Body of pancreas (tissue), 4 donors: ENCODE measurements at regions not wholly inside any gene's neighbourhood (a gene's known extent, or its start where the extent isn't known, plus 50 kb on each side); places are given as distances from the start of the nearest gene placed in this dataset.
"Not testable (repeated sequence)": the region's sequence is repeated elsewhere in the genome, so short reads cannot be mapped to it uniquely, and the experiment has no call there.

Experiments used
- ATAC-seq: fragments of 150-250 bp; one replicate; pipeline ENCODE4 v1.9.1; 2016
- DNase-seq, 4 donors: peaks; one replicate each; pipeline ENCODE4 v3.0.0-alpha.2; 2019
- H3K27ac ChIP-seq, 4 donors: fragments of 200-600 bp; sonication (generic); 1 replicate in 3 of 4; 2 replicates in 1 of 4; pipeline versions ENCODE4 v1.5.1 to v1.6.1; 2016 to 2019; ENCODE audit warnings: mild to moderate bottlenecking in 1 of 4, mixed read lengths in 1 of 4, moderate library complexity in 1 of 4
- H3K27me3 ChIP-seq, 2 donors: fragments of 200-600 bp; sonication (generic); one replicate each; pipeline ENCODE4 v1.6.0; 2016; ENCODE audit warnings: mild to moderate bottlenecking in 1 of 2
- H3K36me3 ChIP-seq, 2 donors: fragments of 200-600 bp; sonication (generic); replicated peaks in 1 of 2; 2 replicates each; pipeline ENCODE4 v1.5.1; 2016; ENCODE audit warnings: low read depth in 2 of 2; ENCODE audit not compliant: insufficient read depth in 1 of 2
- H3K4me1 ChIP-seq: fragments of 200-600 bp; sonication (generic); one replicate; pipeline ENCODE4 v1.6.0; 2016
- H3K4me3 ChIP-seq, 2 donors: fragments of 200-600 bp; sonication (generic); 1 replicate in 1 of 2; 2 replicates in 1 of 2; pipeline ENCODE4 v1.5.1; 2016 to 2019
- H3K9me3 ChIP-seq, 3 donors: fragments of 200-600 bp; sonication (generic); 1 replicate in 2 of 3; 2 replicates in 1 of 3; pipeline ENCODE4 v1.5.1; 2016
- POLR2A ChIP-seq, 3 donors: fragments of 450-650 bp; IDR thresholded peaks; one replicate each; pipeline ENCODE4 v1.6.1; 2016; ENCODE audit warnings: antibody characterized with exemption in 3 of 3, mild to moderate bottlenecking in 2 of 3
- WGBS, 2 donors: methylation state at CpG; one replicate each; pipeline ENCODE4 v1.1.5; 2017; 5-methylcytosine and 5-hydroxymethylcytosine counted together
- intact Hi-C: fragments of 100-400 bp; cut with DNase I; formaldehyde crosslinking; loops from one replicate; pipeline ENCODE4 v1.15.1; 2023
- TF ChIP-seq, protein P1 (sequence below), 7 experiments: fragments of 450-650 bp in 4 of 7; fragments of 200-600 bp in 3 of 7; sonication (generic) in 3 of 7; IDR thresholded peaks; one replicate each; pipeline ENCODE4 v1.5.1; 2016 to 2019; ENCODE audit warnings: antibody characterized with exemption in 7 of 7

- H3K27me3 ChIP-seq, intact Hi-C loops, H3K27ac ChIP-seq, DNase-seq, H3K4me3 ChIP-seq, H3K4me1 ChIP-seq, H3K36me3 ChIP-seq, H3K9me3 ChIP-seq, ATAC-seq: not testable (repeated sequence)
Observed at GRCh38 chr7:56697058-56697457, 435.2 kb downstream of the ZNF479 start.

GRCh38 chr7:56686276-56686859 is 445.9 kb downstream of the ZNF479 start:
- no peaks in the 10 kb centered on the region for H3K27me3 ChIP-seq
- TF ChIP-seq, protein P1, sequence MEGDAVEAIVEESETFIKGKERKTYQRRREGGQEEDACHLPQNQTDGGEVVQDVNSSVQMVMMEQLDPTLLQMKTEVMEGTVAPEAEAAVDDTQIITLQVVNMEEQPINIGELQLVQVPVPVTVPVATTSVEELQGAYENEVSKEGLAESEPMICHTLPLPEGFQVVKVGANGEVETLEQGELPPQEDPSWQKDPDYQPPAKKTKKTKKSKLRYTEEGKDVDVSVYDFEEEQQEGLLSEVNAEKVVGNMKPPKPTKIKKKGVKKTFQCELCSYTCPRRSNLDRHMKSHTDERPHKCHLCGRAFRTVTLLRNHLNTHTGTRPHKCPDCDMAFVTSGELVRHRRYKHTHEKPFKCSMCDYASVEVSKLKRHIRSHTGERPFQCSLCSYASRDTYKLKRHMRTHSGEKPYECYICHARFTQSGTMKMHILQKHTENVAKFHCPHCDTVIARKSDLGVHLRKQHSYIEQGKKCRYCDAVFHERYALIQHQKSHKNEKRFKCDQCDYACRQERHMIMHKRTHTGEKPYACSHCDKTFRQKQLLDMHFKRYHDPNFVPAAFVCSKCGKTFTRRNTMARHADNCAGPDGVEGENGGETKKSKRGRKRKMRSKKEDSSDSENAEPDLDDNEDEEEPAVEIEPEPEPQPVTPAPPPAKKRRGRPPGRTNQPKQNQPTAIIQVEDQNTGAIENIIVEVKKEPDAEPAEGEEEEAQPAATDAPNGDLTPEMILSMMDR (IDR thresholded peaks at IDR 0.05) = no peak
- TF ChIP-seq POLR2A (IDR thresholded peaks at IDR 0.05) = no peak
- H3K36me3 ChIP-seq = no peaks in the 10 kb centered on the region
- DNase-seq (no peak), ATAC-seq (no peak)
- no peak overlapping the region for H3K27ac ChIP-seq
- H3K9me3 ChIP-seq = no peaks in the 10 kb centered on the region
- H3K4me1 ChIP-seq = no peaks in the 10 kb centered on the region
- no peak overlapping the region for H3K4me3 ChIP-seq
- intact Hi-C loops = no loop called here
- 57 to 59% methylated on average over 5 of the region's 5 CpGs for WGBS, 2 donors

DNA sequence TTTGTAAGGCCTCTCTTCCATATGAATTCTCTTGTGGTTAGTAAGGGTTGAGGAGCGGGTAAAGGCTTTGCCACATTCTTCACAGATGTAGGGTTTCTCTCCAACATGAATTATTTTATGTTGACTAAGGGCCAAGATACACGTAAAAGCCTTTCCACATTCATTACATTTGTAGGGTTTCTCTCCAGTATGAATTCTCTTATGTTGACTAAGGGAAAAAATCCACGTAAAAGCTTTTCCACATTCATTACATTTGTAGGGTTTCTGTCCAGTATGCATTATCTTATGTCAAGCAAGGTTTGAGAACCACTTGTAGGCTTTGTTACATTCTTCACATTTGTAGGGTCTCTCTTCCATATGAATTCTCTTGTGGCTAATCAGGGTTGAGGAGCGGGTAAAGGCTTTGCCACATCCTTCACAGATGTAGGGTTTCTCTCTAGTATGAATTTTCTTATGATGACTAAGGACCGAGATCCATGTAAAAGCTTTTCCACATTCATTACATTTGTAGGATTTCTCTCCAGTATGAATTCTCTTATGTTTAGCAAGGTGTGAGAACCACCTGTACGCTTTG is 493.0 kb downstream of the ZNF479 start:
- no peak overlapping the region for H3K27ac ChIP-seq
- H3K9me3 ChIP-seq = peaks cover 0 to 29% (median 0%) of the 10 kb centered on the region in 3 donors
- no peaks in the 10 kb centered on the region for H3K4me1 ChIP-seq
- no peaks in the 10 kb centered on the region for H3K27me3 ChIP-seq
- no peaks in the 10 kb centered on the region for H3K36me3 ChIP-seq
- intact Hi-C loops = no loop called here
- DNase-seq (no peak), ATAC-seq (no peak)
- H3K4me3 ChIP-seq = no peak overlapping the region
- TF ChIP-seq POLR2A (IDR thresholded peaks at IDR 0.05) = no peak
- 46 to 54% methylated on average over 6 of the region's 6 CpGs for WGBS, 2 donors

- no peak for DNase-seq
- Histone ChIP-seq H3K9me3 (no peaks in the 10 kb centered on the region), H3K27ac (no peak overlapping the region), H3K27me3 (no peaks in the 10 kb centered on the region), H3K36me3 (no peaks in the 10 kb centered on the region), H3K4me3 (no peak overlapping the region), H3K4me1 (no peaks in the 10 kb centered on the region)
- WGBS, 2 donors = 24 to 45% methylated on average over 2 of the region's 2 CpGs
- no peak for ATAC-seq
- no peak for TF ChIP-seq POLR2A (IDR thresholded peaks at IDR 0.05)
- TF ChIP-seq, protein P1 (IDR thresholded peaks at IDR 0.05) = no peak
- intact Hi-C loops = no loop called here
Observed at GRCh38 chr7:56609852-56610355, 493.7 kb upstream of the NUPR2 start.

- H3K27ac ChIP-seq = no peak overlapping the region
- H3K9me3 ChIP-seq = no peaks in the 10 kb centered on the region
- H3K27me3 ChIP-seq = no peaks in the 10 kb centered on the region
- no peaks in the 10 kb centered on the region for H3K4me1 ChIP-seq
- no peak for ATAC-seq
- intact Hi-C loops = no loop called here
- H3K4me3 ChIP-seq = no peak overlapping the region
- no peaks in the 10 kb centered on the region for H3K36me3 ChIP-seq
- 47 to 55% methylated on average over 8 to 19 of the region's 19 CpGs for WGBS, 2 donors
- no peak for DNase-seq
- TF ChIP-seq, protein P1 (IDR thresholded peaks at IDR 0.05) = no peak
- no peak for TF ChIP-seq POLR2A (IDR thresholded peaks at IDR 0.05)
Observed at GRCh38 chr7:56605146-56605545, 488.9 kb upstream of the NUPR2 start.

DNA sequence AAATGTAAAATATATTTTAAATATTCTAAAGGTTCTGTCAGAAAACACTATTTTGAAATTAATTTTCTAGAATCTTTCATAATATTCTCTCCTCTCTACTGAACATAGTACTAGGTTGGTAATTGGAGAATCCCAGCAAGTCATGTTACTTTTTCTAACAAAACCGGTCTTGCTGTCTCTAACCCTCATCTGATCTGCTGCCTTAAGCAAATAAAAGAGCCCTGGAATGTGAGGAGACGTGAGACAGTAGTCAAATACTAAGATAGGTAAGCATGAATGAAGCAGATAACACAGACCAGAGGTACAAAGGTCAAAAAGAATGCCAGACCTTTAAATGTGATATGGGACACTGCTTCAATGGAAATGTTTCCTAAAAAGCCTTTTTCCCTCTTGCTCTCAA is 462.4 kb upstream of the NUPR2 start:
- Histone ChIP-seq H3K36me3 (no peaks in the 10 kb centered on the region), H3K4me3 (no peak overlapping the region), H3K4me1 (no peaks in the 10 kb centered on the region), H3K9me3 (no peaks in the 10 kb centered on the region), H3K27ac (no peak overlapping the region), H3K27me3 (no peaks in the 10 kb centered on the region)
- no peak for ATAC-seq
- TF ChIP-seq, protein P1 (IDR thresholded peaks at IDR 0.05) = no peak
- TF ChIP-seq POLR2A (IDR thresholded peaks at IDR 0.05) = no peak
- no peak for DNase-seq
- intact Hi-C loops = no loop called here
- WGBS, 2 donors = 11 to 12% methylated on average over 2 of the region's 2 CpGs
